Mucosa of descending colon (tissue), 3 donors: ENCODE measurements at regions not wholly inside any gene's neighbourhood (a gene's known extent, or its start where the extent isn't known, plus 50 kb on each side); places are given as distances from the start of the nearest gene placed in this dataset.

Experiments
- ATAC-seq: fragments of 200-7000 bp; cut with Tn5 transposase; one replicate; pipeline ENCODE4 v1.9.1; 2020; ENCODE audit warnings: mild to moderate bottlenecking, moderate library complexity
- DNase-seq, 3 donors: peaks; one replicate each; pipeline ENCODE4 v3.0.0-alpha.2; 2020
- H3K36me3 ChIP-seq: fragments of 200-600 bp; one replicate; pipeline ENCODE4 v1.8.0; 2021; ENCODE audit warnings: low read depth, mild to moderate bottlenecking
- H3K4me1 ChIP-seq: fragments of 200-600 bp; one replicate; pipeline ENCODE4 v1.8.0; 2021; ENCODE audit warnings: low read depth, mild to moderate bottlenecking
- H3K4me3 ChIP-seq: fragments of 200-600 bp; one replicate; pipeline ENCODE4 v1.8.0; 2021; ENCODE audit warnings: mild to moderate bottlenecking
- H3K9me3 ChIP-seq: fragments of 200-600 bp; one replicate; pipeline ENCODE4 v1.8.0; 2021; ENCODE audit warnings: mild to moderate bottlenecking
- intact Hi-C, 2 donors: fragments of 100-400 bp; cut with DNase I in 1 of 2; cut with micrococcal nuclease in 1 of 2; formaldehyde crosslinking; loops; one replicate each; pipeline versions ENCODE4 v1.11.0 to v1.11.1; 2022; cut with DNase I, micrococcal nuclease
- TF ChIP-seq, protein P1 (sequence below): fragments of 200-600 bp; IDR thresholded peaks from one replicate; pipeline ENCODE4 v1.8.0; 2022; ENCODE audit warnings: antibody characterized with exemption, mild to moderate bottlenecking
- donor health status: DM: no; HTN: no; CAD: no; lungs with moderate emphysema.
- donor health status: DM: no; HTN: no; CAD: no.
- donor health status: DM: no; HTN: yes; CAD: no.

DNA sequence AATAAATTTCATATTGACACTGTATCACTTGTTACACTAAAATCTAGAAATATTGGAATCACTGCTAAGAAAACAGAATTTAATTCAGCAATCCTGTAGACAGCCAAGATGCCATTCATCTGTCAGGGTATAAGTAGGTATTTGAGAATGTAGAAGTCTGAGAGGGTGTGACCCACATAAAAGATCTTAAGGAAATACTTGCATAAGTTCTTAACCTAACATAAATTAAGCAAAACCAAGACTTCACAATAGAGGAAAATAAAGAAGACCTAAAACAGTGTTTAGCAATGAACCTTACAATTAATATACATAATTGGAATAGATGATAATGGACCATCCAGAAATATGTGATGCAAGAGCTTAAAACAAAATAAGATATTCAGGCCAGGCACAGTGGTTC, 636.2 kb downstream of the TBC1D4 start:
- ATAC-seq, result no peak
- H3K36me3 ChIP-seq, result no peaks in the 10 kb centered on the region
- H3K4me1 ChIP-seq, result no peaks in the 10 kb centered on the region
- TF ChIP-seq, protein P1, sequence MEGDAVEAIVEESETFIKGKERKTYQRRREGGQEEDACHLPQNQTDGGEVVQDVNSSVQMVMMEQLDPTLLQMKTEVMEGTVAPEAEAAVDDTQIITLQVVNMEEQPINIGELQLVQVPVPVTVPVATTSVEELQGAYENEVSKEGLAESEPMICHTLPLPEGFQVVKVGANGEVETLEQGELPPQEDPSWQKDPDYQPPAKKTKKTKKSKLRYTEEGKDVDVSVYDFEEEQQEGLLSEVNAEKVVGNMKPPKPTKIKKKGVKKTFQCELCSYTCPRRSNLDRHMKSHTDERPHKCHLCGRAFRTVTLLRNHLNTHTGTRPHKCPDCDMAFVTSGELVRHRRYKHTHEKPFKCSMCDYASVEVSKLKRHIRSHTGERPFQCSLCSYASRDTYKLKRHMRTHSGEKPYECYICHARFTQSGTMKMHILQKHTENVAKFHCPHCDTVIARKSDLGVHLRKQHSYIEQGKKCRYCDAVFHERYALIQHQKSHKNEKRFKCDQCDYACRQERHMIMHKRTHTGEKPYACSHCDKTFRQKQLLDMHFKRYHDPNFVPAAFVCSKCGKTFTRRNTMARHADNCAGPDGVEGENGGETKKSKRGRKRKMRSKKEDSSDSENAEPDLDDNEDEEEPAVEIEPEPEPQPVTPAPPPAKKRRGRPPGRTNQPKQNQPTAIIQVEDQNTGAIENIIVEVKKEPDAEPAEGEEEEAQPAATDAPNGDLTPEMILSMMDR, result no peak
- no peak for DNase-seq
- intact Hi-C loops, result no loop called here
- H3K4me3 ChIP-seq, result no peak overlapping the region
- H3K9me3 ChIP-seq, result peaks cover 9% of the 10 kb centered on the region

DNA sequence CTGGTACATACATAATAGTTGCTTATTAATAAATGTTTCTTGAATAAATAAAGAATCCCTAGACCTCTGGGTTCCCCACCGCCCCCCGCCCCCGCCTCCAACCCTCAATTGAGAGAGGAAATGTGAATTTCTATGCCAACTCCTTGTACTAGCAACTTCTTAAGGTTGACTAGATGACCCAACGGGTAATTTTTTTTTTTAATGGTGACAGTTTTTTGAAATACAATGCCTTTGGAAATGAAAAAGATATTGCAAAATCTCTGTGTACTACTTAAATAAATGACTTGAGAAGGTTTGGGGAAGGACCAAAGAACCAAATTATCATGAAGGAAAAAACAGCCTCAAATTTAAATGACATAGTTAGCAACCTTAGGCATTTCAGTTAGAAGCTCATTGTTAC, 640.3 kb downstream of the TBC1D4 start:
- intact Hi-C loops, result no loop called here
- H3K36me3 ChIP-seq, result no peaks in the 10 kb centered on the region

DNA sequence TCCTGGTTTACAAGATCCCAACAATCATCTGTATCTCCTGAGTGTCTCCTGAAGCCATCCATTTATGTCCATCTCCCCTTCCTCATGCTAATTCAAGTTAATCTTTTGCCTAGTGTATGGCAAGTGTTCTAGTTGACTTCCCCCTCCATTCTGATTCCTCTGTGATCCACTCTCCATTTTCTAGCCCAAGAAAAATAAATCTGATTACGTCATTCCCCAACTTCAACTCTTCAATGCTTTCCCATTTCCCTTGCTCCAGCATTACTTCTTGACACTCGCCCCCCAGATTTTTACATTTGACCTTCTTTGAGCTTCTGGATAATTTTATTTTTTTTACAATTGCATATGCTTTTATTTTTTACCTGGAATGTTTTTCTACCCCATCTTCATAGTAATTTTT, 640.8 kb downstream of the TBC1D4 start:
- TF ChIP-seq, protein P1, result no peak
- H3K4me1 ChIP-seq, result no peaks in the 10 kb centered on the region
- DNase-seq (no peak), ATAC-seq (no peak)
- no peaks in the 10 kb centered on the region for H3K9me3 ChIP-seq
- H3K36me3 ChIP-seq, result no peaks in the 10 kb centered on the region
- intact Hi-C loops, result no loop called here
- H3K4me3 ChIP-seq, result no peak overlapping the region

More for the DNA sequence above, 640.3 kb downstream of the TBC1D4 start:
- DNase-seq, result no peak
- H3K9me3 ChIP-seq, result no peaks in the 10 kb centered on the region
- H3K4me3 ChIP-seq, result no peak overlapping the region
- TF ChIP-seq, protein P1, result no peak
- ATAC-seq, result no peak
- no peaks in the 10 kb centered on the region for H3K4me1 ChIP-seq

DNA sequence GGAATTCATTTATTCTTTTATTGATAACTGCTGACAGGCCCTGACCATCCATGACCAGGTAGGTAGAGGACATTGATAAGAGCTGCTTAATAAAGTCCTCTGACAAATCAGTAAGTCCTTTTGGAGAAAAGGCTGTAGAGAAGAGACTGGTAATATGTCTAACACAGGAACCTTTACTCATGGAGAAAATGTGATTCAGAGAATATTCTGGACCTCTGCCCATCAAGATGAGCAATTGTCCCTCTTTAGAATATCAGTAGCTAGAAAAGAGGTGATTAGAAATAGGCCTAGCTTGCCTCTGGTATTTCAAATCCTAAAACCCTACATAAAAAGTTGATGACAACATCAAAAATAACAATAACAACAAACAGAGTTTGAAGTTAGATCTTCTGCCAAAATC, 642.3 kb downstream of the TBC1D4 start:
- TF ChIP-seq, protein P1, result no peak
- Histone ChIP-seq H3K36me3 (no peaks in the 10 kb centered on the region), H3K9me3 (no peaks in the 10 kb centered on the region), H3K4me3 (no peak overlapping the region), H3K4me1 (no peaks in the 10 kb centered on the region)
- no peak for ATAC-seq
- DNase-seq, result no peak
- intact Hi-C loops, result no loop called here

DNA sequence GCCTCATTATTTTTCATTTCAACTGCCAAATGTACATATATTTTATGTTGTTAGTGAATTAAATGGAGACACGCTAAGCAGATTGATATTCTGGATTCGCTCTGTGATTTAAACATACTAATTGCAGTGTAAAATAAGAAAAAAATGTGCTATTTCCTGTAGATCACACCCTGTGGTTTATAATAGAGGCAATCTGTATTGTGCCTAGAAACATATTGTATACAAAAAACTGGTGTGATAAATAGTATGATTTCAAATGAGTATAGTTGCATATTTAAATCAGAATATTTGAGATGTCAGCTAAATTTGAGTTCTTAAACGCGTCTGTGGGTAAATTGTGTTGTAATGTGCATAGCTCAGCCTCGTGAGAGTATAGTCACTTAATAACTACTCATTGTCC, 643.9 kb downstream of the TBC1D4 start:
- intact Hi-C loops, result no loop called here
- TF ChIP-seq, protein P1, result no peak
- H3K4me1 ChIP-seq, result no peaks in the 10 kb centered on the region
- ATAC-seq (no peak), DNase-seq (no peak)
- no peaks in the 10 kb centered on the region for H3K9me3 ChIP-seq
- H3K36me3 ChIP-seq, result no peaks in the 10 kb centered on the region
- H3K4me3 ChIP-seq, result no peak overlapping the region

DNA sequence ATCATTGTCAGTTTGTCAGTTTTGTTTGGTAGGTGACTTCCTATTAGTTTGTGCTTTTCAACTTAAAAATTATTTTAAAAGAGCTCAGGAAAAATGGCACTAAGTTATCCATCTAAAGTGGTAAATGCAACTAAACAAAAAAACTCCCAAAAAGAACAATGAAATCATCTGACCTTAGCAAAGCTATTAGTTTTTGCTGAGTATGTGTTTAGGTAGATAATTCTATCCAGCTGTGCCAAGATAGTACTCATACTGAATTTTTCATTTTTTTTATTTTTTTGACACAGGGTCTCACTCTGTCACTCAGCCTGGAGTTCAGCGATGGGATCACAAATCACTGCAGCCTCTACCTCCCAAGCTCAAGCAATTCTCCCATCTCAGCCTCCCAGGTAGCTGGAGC, 645.3 kb downstream of the TBC1D4 start:
- no peaks in the 10 kb centered on the region for H3K9me3 ChIP-seq
- H3K4me3 ChIP-seq, result no peak overlapping the region
- H3K4me1 ChIP-seq, result no peaks in the 10 kb centered on the region
- TF ChIP-seq, protein P1, result no peak
- no peak for ATAC-seq
- no peak for DNase-seq
- H3K36me3 ChIP-seq, result no peaks in the 10 kb centered on the region
- intact Hi-C loops, result no loop called here
